Gastroesophageal sphincter (tissue), 4 donors: ENCODE measurements at regions not wholly inside any gene's neighbourhood (a gene's known extent, or its start where the extent isn't known, plus 50 kb on each side); places are given as distances from the start of the nearest gene placed in this dataset.

Experiments used
- ATAC-seq: fragments of 150-250 bp; one replicate; pipeline ENCODE4 v1.9.1; 2016; ENCODE audit warnings: mild to moderate bottlenecking, moderate library complexity
- H3K27ac ChIP-seq, 4 donors: fragments of 200-600 bp; sonication (generic) in 3 of 4; 1 replicate in 3 of 4; 2 replicates in 1 of 4; pipeline ENCODE4 v1.5.1; 2016 to 2019
- H3K27me3 ChIP-seq: fragments of 200-600 bp; sonication (generic); one replicate; pipeline ENCODE4 v1.5.1; 2019
- H3K36me3 ChIP-seq, 2 donors: fragments of 200-600 bp; sonication (generic); one replicate each; pipeline ENCODE4 v1.5.1; 2019; ENCODE audit warnings: control low read depth in 1 of 2
- H3K4me1 ChIP-seq, 3 donors: fragments of 200-600 bp; sonication (generic); 1 replicate in 2 of 3; 2 replicates in 1 of 3; pipeline ENCODE4 v1.5.1; 2016 to 2019; ENCODE audit warnings: control low read depth in 2 of 3
- H3K4me3 ChIP-seq, 2 donors: fragments of 200-600 bp; sonication (generic); one replicate each; pipeline ENCODE4 v1.5.1; 2019; ENCODE audit warnings: mild to moderate bottlenecking in 1 of 2, moderate library complexity in 1 of 2
- H3K9me3 ChIP-seq, 3 donors: fragments of 200-600 bp; sonication (generic); one replicate each; pipeline ENCODE4 v1.5.1; 2017 to 2019; ENCODE audit warnings: control low read depth in 2 of 3
- EP300 ChIP-seq: sonication (generic); formaldehyde crosslinking; IDR thresholded peaks from one replicate; pipeline ENCODE4 v1.6.1; 2017; ENCODE audit warnings: antibody characterized with exemption, mild to moderate bottlenecking
- POLR2A ChIP-seq, 2 donors: fragments of 450-650 bp; IDR thresholded peaks; one replicate each; pipeline ENCODE4 v1.6.1; 2017; ENCODE audit warnings: antibody characterized with exemption in 2 of 2, mild to moderate bottlenecking in 2 of 2, moderate library complexity in 1 of 2
- POLR2AphosphoS5 ChIP-seq: sonication (generic); formaldehyde crosslinking; IDR thresholded peaks from one replicate; pipeline ENCODE4 v1.6.1; 2017; ENCODE audit warnings: antibody characterized with exemption
- WGBS, 2 donors: methylation state at CpG; one replicate each; pipeline ENCODE4 v1.1.5; 2018; ENCODE audit warnings: low coverage in 1 of 2; 5-methylcytosine and 5-hydroxymethylcytosine counted together
- TF ChIP-seq, protein P1 (sequence below), 4 experiments: fragments of 200-600 bp in 2 of 4; fragments of 450-650 bp in 2 of 4; sonication (generic) in 1 of 4; IDR thresholded peaks; one replicate each; pipeline ENCODE4 v1.5.1; 2017 to 2019; ENCODE audit warnings: antibody characterized with exemption in 4 of 4, mild to moderate bottlenecking in 2 of 4, moderate library complexity in 2 of 4

- WGBS, 2 donors: 80% methylated on average over 1 of the region's 2 CpGs; no CpG with 5 or more reads in 1 of the 2 donors
- no peak for TF ChIP-seq EP300
- TF ChIP-seq, protein P1, sequence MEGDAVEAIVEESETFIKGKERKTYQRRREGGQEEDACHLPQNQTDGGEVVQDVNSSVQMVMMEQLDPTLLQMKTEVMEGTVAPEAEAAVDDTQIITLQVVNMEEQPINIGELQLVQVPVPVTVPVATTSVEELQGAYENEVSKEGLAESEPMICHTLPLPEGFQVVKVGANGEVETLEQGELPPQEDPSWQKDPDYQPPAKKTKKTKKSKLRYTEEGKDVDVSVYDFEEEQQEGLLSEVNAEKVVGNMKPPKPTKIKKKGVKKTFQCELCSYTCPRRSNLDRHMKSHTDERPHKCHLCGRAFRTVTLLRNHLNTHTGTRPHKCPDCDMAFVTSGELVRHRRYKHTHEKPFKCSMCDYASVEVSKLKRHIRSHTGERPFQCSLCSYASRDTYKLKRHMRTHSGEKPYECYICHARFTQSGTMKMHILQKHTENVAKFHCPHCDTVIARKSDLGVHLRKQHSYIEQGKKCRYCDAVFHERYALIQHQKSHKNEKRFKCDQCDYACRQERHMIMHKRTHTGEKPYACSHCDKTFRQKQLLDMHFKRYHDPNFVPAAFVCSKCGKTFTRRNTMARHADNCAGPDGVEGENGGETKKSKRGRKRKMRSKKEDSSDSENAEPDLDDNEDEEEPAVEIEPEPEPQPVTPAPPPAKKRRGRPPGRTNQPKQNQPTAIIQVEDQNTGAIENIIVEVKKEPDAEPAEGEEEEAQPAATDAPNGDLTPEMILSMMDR (IDR thresholded peaks at IDR 0.05): no peak
- TF ChIP-seq POLR2AphosphoS5: no peak
- no peak for TF ChIP-seq POLR2A (IDR thresholded peaks at IDR 0.05)
- no peak for ATAC-seq
- Histone ChIP-seq H3K4me1 (no peaks in the 10 kb centered on the region), H3K9me3 (no peaks in the 10 kb centered on the region), H3K4me3 (no peak overlapping the region), H3K36me3 (no peaks in the 10 kb centered on the region), H3K27ac (no peak overlapping the region), H3K27me3 (no peaks in the 10 kb centered on the region)
Measured at GRCh38 chr14:82905762-82906161, 1372.1 kb upstream of the SEL1L start.

DNA sequence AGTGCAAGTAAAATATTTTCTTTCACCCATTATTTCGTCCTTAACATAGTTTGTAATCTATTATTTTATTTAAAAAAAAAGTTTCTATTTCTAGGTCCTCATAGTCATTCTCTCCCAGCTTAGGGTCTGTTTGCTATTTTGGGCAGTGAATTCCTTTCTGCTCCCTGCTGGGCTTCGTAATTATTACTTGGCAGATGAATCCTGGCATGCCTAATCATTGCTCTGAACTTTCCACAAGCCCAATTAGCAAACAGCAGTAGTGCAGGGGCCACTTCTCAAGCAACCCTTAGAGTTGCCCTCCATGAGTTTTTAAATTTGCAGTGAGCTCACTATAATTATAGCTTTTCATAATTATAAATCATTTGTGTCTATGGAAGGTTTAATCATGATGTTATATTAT, 1378.3 kb upstream of the SEL1L start:
- Histone ChIP-seq H3K27me3 (no peaks in the 10 kb centered on the region), H3K4me3 (no peak overlapping the region), H3K36me3 (no peaks in the 10 kb centered on the region), H3K27ac (no peak overlapping the region), H3K9me3 (no peaks in the 10 kb centered on the region), H3K4me1 (no peaks in the 10 kb centered on the region)
- TF ChIP-seq EP300: no peak
- TF ChIP-seq POLR2A (IDR thresholded peaks at IDR 0.05): no peak
- no peak for TF ChIP-seq POLR2AphosphoS5
- TF ChIP-seq, protein P1 (IDR thresholded peaks at IDR 0.05): no peak
- ATAC-seq: no peak
- 9% methylated on average over 2 of the region's 2 CpGs; no CpG with 5 or more reads in 1 of the 2 donors for WGBS, 2 donors

GRCh38 chr14:82913396-82913795, 1379.7 kb upstream of the SEL1L start:
- H3K27ac ChIP-seq: no peak overlapping the region
- H3K9me3 ChIP-seq: no peaks in the 10 kb centered on the region
- H3K4me3 ChIP-seq: no peak overlapping the region
- TF ChIP-seq POLR2A (IDR thresholded peaks at IDR 0.05) (no peak), EP300 (no peak), POLR2AphosphoS5 (no peak)
- TF ChIP-seq, protein P1 (IDR thresholded peaks at IDR 0.05): no peak
- no peaks in the 10 kb centered on the region for H3K4me1 ChIP-seq
- no peaks in the 10 kb centered on the region for H3K36me3 ChIP-seq
- no peak for ATAC-seq
- H3K27me3 ChIP-seq: no peaks in the 10 kb centered on the region

DNA sequence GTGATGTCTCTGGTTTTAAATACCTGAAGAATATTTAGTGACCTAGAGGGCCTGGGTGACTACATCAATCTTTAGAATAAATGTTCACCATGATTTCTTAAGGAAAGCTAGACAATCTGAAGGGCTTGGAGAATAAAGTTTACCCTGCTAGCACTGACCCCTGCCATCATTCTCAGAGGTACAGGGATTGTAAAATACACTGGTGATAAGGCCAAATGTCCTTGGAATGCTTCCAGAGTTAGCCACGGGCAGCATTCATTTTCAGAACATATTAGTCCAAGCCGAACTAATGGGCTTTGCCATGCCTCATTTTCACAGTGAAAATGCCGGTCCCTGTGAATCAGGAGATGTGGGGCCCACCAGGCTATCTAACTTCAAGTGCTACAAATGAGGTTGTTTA, 1381.7 kb upstream of the SEL1L start:
- no peak overlapping the region for H3K4me3 ChIP-seq
- no peak overlapping the region for H3K27ac ChIP-seq
- WGBS, 2 donors: 42 to 50% methylated on average over 2 to 3 of the region's 3 CpGs
- no peaks in the 10 kb centered on the region for H3K36me3 ChIP-seq
- TF ChIP-seq, protein P1 (IDR thresholded peaks at IDR 0.05): no peak
- TF ChIP-seq POLR2A (IDR thresholded peaks at IDR 0.05): no peak
- TF ChIP-seq EP300: no peak
- TF ChIP-seq POLR2AphosphoS5: no peak
- H3K9me3 ChIP-seq: no peaks in the 10 kb centered on the region
- no peaks in the 10 kb centered on the region for H3K4me1 ChIP-seq
- no peak for ATAC-seq
- H3K27me3 ChIP-seq: no peaks in the 10 kb centered on the region

DNA sequence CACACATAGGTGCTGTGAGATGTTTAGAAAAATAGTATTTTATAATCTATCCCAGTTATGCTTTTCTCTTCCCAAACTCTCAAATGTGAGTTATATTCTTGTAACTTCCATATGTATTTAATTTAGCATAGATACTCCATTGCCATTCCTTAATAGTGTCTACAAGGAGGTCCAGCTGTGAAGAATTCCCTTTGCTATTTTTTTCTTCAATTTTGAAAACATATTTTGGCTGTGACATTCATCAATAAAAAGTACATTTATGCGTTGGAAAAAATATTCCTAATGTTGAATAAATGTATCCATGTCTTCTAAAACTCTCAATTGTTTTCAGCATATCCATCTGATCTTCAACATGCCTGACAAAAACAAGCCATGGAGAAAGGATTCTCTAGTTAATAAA, 1402.0 kb upstream of the SEL1L start:
- no peak for ATAC-seq
- Histone ChIP-seq H3K27ac (no peak overlapping the region), H3K9me3 (no peaks in the 10 kb centered on the region), H3K4me1 (no peaks in the 10 kb centered on the region), H3K4me3 (no peak overlapping the region), H3K27me3 (no peaks in the 10 kb centered on the region), H3K36me3 (no peaks in the 10 kb centered on the region)
- WGBS, 2 donors: 45 to 78% methylated on average over 1 of the region's 1 CpG
- TF ChIP-seq, protein P1 (IDR thresholded peaks at IDR 0.05): no peak
- TF ChIP-seq POLR2A (IDR thresholded peaks at IDR 0.05): no peak
- no peak for TF ChIP-seq EP300
- no peak for TF ChIP-seq POLR2AphosphoS5
